Body of pancreas (tissue), 4 donors: ENCODE measurements at regions not wholly inside any gene's neighbourhood (a gene's known extent, or its start where the extent isn't known, plus 50 kb on each side); places are given as distances from the start of the nearest gene placed in this dataset.

ENCODE experiments used
- POLR2A ChIP-seq, 3 donors: fragments of 450-650 bp; IDR thresholded peaks; one replicate each; pipeline ENCODE4 v1.6.1; 2016; ENCODE audit warnings: antibody characterized with exemption in 3 of 3, mild to moderate bottlenecking in 2 of 3
- TF ChIP-seq, protein P1 (sequence below), 7 experiments: fragments of 450-650 bp in 4 of 7; fragments of 200-600 bp in 3 of 7; sonication (generic) in 3 of 7; IDR thresholded peaks; one replicate each; pipeline ENCODE4 v1.5.1; 2016 to 2019; ENCODE audit warnings: antibody characterized with exemption in 7 of 7

DNA sequence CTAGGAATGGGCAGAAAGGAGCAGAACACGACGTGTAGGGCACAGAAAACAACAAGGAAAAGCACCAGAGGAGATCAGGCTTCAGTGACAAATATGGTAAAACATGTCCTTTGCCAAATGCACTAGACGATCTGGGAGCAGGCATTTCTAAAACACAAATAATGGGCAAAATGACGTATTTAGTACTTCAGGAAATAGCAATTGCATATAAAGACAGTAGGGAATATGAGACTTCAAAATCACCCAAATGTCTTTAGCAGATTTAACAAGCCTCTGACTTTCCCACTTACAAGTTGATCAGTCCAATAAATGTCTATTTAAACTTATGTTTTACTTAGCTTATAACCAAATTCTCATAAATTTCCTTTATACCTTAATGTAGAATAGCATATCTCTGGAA, 969.6 kb upstream of the C9orf72 start:
- TF ChIP-seq, protein P1, sequence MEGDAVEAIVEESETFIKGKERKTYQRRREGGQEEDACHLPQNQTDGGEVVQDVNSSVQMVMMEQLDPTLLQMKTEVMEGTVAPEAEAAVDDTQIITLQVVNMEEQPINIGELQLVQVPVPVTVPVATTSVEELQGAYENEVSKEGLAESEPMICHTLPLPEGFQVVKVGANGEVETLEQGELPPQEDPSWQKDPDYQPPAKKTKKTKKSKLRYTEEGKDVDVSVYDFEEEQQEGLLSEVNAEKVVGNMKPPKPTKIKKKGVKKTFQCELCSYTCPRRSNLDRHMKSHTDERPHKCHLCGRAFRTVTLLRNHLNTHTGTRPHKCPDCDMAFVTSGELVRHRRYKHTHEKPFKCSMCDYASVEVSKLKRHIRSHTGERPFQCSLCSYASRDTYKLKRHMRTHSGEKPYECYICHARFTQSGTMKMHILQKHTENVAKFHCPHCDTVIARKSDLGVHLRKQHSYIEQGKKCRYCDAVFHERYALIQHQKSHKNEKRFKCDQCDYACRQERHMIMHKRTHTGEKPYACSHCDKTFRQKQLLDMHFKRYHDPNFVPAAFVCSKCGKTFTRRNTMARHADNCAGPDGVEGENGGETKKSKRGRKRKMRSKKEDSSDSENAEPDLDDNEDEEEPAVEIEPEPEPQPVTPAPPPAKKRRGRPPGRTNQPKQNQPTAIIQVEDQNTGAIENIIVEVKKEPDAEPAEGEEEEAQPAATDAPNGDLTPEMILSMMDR (IDR thresholded peaks at IDR 0.05) = no peak
- TF ChIP-seq POLR2A (IDR thresholded peaks at IDR 0.05) = no peak
